ENCODE measurements at regions not wholly inside any gene's neighbourhood (a gene's known extent, or its start where the extent isn't known, plus 50 kb on each side); places are given as distances from the start of the nearest gene placed in this dataset.

GRCh38 chr1:229991104-229991513, 75.9 kb upstream of the GALNT2 start:
- no peak overlapping the region for H4K91ac ChIP-seq (ENCODE audit: low read depth, low read length)
- H3K9me3 ChIP-seq (ENCODE audit: insufficient read depth, low read depth, low read length) = no peaks in the 10 kb centered on the region
- H3K27ac ChIP-seq (ENCODE audit: low read depth, low read length) = no peak overlapping the region
- H4K8ac ChIP-seq (ENCODE audit: low read depth, low read length) = no peak overlapping the region
- DNase-seq = no peak
- H2BK120ac ChIP-seq (ENCODE audit: insufficient read depth, low read length, poor library complexity) = no peak overlapping the region
- H3K4me3 ChIP-seq (ENCODE audit: low read depth, low read length) = no peak overlapping the region
- no peak overlapping the region for H3K14ac ChIP-seq (ENCODE audit: low read length)
- no peaks in the 10 kb centered on the region for H3K79me2 ChIP-seq (ENCODE audit: control insufficient read depth, insufficient read depth, low read length, poor library complexity)
- H2BK12ac ChIP-seq (ENCODE audit: low read length) = no peak overlapping the region
- no peaks in the 10 kb centered on the region for H3K79me1 ChIP-seq (ENCODE audit: low read length)
- H2BK5ac ChIP-seq (ENCODE audit: low read depth, low read length, poor library complexity) = no peak overlapping the region
- no peak overlapping the region for H2AK5ac ChIP-seq (ENCODE audit: low read length)
- WGBS (ENCODE audit: extremely low coverage, insufficient coverage, insufficient read length) = no CpG with 5 or more reads among the region's 8 CpGs
- no peak overlapping the region for H4K12ac ChIP-seq (ENCODE audit: low read depth, low read length)
- H3K4me2 ChIP-seq (ENCODE audit: low read length) = no peak overlapping the region
- H3K23ac ChIP-seq (ENCODE audit: low read length) = no peak overlapping the region
- no peak overlapping the region for H3K4ac ChIP-seq (ENCODE audit: low read depth, low read length)
- H3K4me1 ChIP-seq (ENCODE audit: control insufficient read depth in 1 of 2, insufficient read depth in 2 of 2, low read length in 2 of 2) = no peaks in the 10 kb centered on the region
- peaks cover 2% of the 10 kb centered on the region for H3K27me3 ChIP-seq (ENCODE audit: insufficient read depth, low read length)
- H3K9ac ChIP-seq (ENCODE audit: low read length) = no peak overlapping the region
- no peak overlapping the region for H3K18ac ChIP-seq (ENCODE audit: low read length)
- no peaks in the 10 kb centered on the region for H3K36me3 ChIP-seq (ENCODE audit: control insufficient read depth in 1 of 2, insufficient read depth in 2 of 2, low read length in 2 of 2)
- no peak overlapping the region for H2AFZ ChIP-seq (ENCODE audit: insufficient read depth, low read length, poor library complexity)

DNA sequence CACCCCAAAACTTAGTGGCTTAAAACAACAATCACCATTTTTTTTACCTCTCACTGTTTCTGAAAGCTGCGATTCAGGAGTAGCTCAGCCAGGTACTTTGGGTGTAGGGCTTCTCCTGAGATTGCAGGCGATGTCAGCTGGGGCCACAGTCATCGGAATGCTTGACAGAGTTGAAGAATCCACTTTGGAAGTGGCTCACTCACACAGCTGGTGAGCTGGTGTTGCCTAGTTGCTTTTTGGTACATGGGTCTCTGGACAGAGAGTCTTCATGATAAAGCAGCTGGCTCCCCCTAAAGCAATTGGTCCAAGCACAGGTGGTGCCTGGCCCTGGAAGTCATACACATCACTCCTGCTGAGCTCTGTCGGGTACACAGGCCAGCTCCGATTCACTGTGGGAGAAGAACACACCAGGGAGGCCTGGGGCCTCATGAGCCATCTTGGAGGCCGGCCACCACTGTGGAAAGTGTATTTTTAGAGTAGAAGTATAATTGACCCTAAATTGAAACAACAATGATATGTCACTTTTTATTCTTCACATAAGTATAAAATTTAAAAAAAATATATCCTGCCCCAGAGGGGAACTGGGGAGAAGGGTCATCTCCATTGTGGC, 75.2 kb upstream of the GALNT2 start:
- Histone ChIP-seq H3K27me3 (ENCODE audit: insufficient read depth, low read length) (no peaks in the 10 kb centered on the region), H2BK12ac (ENCODE audit: low read length) (no peak overlapping the region), H2BK5ac (ENCODE audit: low read depth, low read length, poor library complexity) (no peak overlapping the region), H4K12ac (ENCODE audit: low read depth, low read length) (no peak overlapping the region), H3K14ac (ENCODE audit: low read length) (no peak overlapping the region), H3K18ac (ENCODE audit: low read length) (no peak overlapping the region), H4K8ac (ENCODE audit: low read depth, low read length) (no peak overlapping the region), H2AFZ (ENCODE audit: insufficient read depth, low read length, poor library complexity) (no peak overlapping the region), H3K4ac (ENCODE audit: low read depth, low read length) (no peak overlapping the region), H3K79me1 (ENCODE audit: low read length) (no peaks in the 10 kb centered on the region), H3K4me1 (ENCODE audit: control insufficient read depth in 1 of 2, insufficient read depth in 2 of 2, low read length in 2 of 2) (no peaks in the 10 kb centered on the region), H3K9me3 (ENCODE audit: insufficient read depth, low read depth, low read length) (no peaks in the 10 kb centered on the region), H3K36me3 (ENCODE audit: control insufficient read depth in 1 of 2, insufficient read depth in 2 of 2, low read length in 2 of 2) (no peaks in the 10 kb centered on the region), H3K27ac (ENCODE audit: low read depth, low read length) (no peak overlapping the region), H3K4me3 (ENCODE audit: low read depth, low read length) (no peak overlapping the region), H3K23ac (ENCODE audit: low read length) (no peak overlapping the region), H3K4me2 (ENCODE audit: low read length) (no peak overlapping the region), H2BK120ac (ENCODE audit: insufficient read depth, low read length, poor library complexity) (no peak overlapping the region), H2AK5ac (ENCODE audit: low read length) (no peak overlapping the region), H3K9ac (ENCODE audit: low read length) (peak overlapping the region; percentile 59), H3K79me2 (ENCODE audit: control insufficient read depth, insufficient read depth, low read length, poor library complexity) (no peaks in the 10 kb centered on the region), H4K91ac (ENCODE audit: low read depth, low read length) (no peak overlapping the region)
- no peak for DNase-seq
- no CpG with 5 or more reads among the region's 6 CpGs for WGBS (ENCODE audit: extremely low coverage, insufficient coverage, insufficient read length)

GRCh38 chr1:229993060-229993459, 74.0 kb upstream of the GALNT2 start:
- Histone ChIP-seq H4K91ac (ENCODE audit: low read depth, low read length) (no peak overlapping the region), H2AK5ac (ENCODE audit: low read length) (no peak overlapping the region), H3K9ac (ENCODE audit: low read length) (no peak overlapping the region), H3K79me2 (ENCODE audit: control insufficient read depth, insufficient read depth, low read length, poor library complexity) (no peaks in the 10 kb centered on the region), H3K9me3 (ENCODE audit: insufficient read depth, low read depth, low read length) (no peaks in the 10 kb centered on the region), H2BK120ac (ENCODE audit: insufficient read depth, low read length, poor library complexity) (no peak overlapping the region), H3K27ac (ENCODE audit: low read depth, low read length) (no peak overlapping the region), H4K12ac (ENCODE audit: low read depth, low read length) (no peak overlapping the region), H3K4me2 (ENCODE audit: low read length) (no peak overlapping the region), H4K8ac (ENCODE audit: low read depth, low read length) (no peak overlapping the region), H3K4ac (ENCODE audit: low read depth, low read length) (no peak overlapping the region), H3K14ac (ENCODE audit: low read length) (no peak overlapping the region), H2BK12ac (ENCODE audit: low read length) (no peak overlapping the region), H3K79me1 (ENCODE audit: low read length) (no peaks in the 10 kb centered on the region), H2AFZ (ENCODE audit: insufficient read depth, low read length, poor library complexity) (no peak overlapping the region), H3K36me3 (ENCODE audit: control insufficient read depth in 1 of 2, insufficient read depth in 2 of 2, low read length in 2 of 2) (no peaks in the 10 kb centered on the region), H3K4me1 (ENCODE audit: control insufficient read depth in 1 of 2, insufficient read depth in 2 of 2, low read length in 2 of 2) (no peaks in the 10 kb centered on the region), H2BK5ac (ENCODE audit: low read depth, low read length, poor library complexity) (no peak overlapping the region), H3K18ac (ENCODE audit: low read length) (no peak overlapping the region), H3K4me3 (ENCODE audit: low read depth, low read length) (no peak overlapping the region), H3K23ac (ENCODE audit: low read length) (no peak overlapping the region), H3K27me3 (ENCODE audit: insufficient read depth, low read length) (no peaks in the 10 kb centered on the region)
- no peak for DNase-seq

- H2AFZ ChIP-seq (ENCODE audit: insufficient read depth, low read length, poor library complexity) = no peak overlapping the region
- H3K36me3 ChIP-seq (ENCODE audit: control insufficient read depth in 1 of 2, insufficient read depth in 2 of 2, low read length in 2 of 2) = no peaks in the 10 kb centered on the region
- no CpG with 5 or more reads among the region's 3 CpGs for WGBS (ENCODE audit: extremely low coverage, insufficient coverage, insufficient read length)
Observed at GRCh38 chr1:229993894-229994293, 73.1 kb upstream of the GALNT2 start.

More at GRCh38 chr1:229993894-229994293, 73.1 kb upstream of the GALNT2 start:
- H2BK12ac ChIP-seq (ENCODE audit: low read length) = no peak overlapping the region
- H3K23ac ChIP-seq (ENCODE audit: low read length) = no peak overlapping the region
- no peak overlapping the region for H3K27ac ChIP-seq (ENCODE audit: low read depth, low read length)
- H3K14ac ChIP-seq (ENCODE audit: low read length) = no peak overlapping the region
- H3K4me2 ChIP-seq (ENCODE audit: low read length) = no peak overlapping the region
- H3K9me3 ChIP-seq (ENCODE audit: insufficient read depth, low read depth, low read length) = no peaks in the 10 kb centered on the region
- no peaks in the 10 kb centered on the region for H3K27me3 ChIP-seq (ENCODE audit: insufficient read depth, low read length)
- H3K9ac ChIP-seq (ENCODE audit: low read length) = no peak overlapping the region
- no peak overlapping the region for H4K12ac ChIP-seq (ENCODE audit: low read depth, low read length)
- H2BK120ac ChIP-seq (ENCODE audit: insufficient read depth, low read length, poor library complexity) = no peak overlapping the region
- H4K8ac ChIP-seq (ENCODE audit: low read depth, low read length) = no peak overlapping the region
- no peaks in the 10 kb centered on the region for H3K79me1 ChIP-seq (ENCODE audit: low read length)
- H3K4me1 ChIP-seq (ENCODE audit: control insufficient read depth in 1 of 2, insufficient read depth in 2 of 2, low read length in 2 of 2) = no peaks in the 10 kb centered on the region
- H3K4ac ChIP-seq (ENCODE audit: low read depth, low read length) = no peak overlapping the region
- H4K91ac ChIP-seq (ENCODE audit: low read depth, low read length) = peak overlapping the region; percentile 25
- no peak overlapping the region for H3K18ac ChIP-seq (ENCODE audit: low read length)
- H2BK5ac ChIP-seq (ENCODE audit: low read depth, low read length, poor library complexity) = no peak overlapping the region
- no peaks in the 10 kb centered on the region for H3K79me2 ChIP-seq (ENCODE audit: control insufficient read depth, insufficient read depth, low read length, poor library complexity)
- H2AK5ac ChIP-seq (ENCODE audit: low read length) = no peak overlapping the region
- DNase-seq = no peak
- no peak overlapping the region for H3K4me3 ChIP-seq (ENCODE audit: low read depth, low read length)
